ENCODE measurements at regions not wholly inside any gene's neighbourhood (a gene's known extent, or its start where the extent isn't known, plus 50 kb on each side); places are given as distances from the start of the nearest gene placed in this dataset.

DNA sequence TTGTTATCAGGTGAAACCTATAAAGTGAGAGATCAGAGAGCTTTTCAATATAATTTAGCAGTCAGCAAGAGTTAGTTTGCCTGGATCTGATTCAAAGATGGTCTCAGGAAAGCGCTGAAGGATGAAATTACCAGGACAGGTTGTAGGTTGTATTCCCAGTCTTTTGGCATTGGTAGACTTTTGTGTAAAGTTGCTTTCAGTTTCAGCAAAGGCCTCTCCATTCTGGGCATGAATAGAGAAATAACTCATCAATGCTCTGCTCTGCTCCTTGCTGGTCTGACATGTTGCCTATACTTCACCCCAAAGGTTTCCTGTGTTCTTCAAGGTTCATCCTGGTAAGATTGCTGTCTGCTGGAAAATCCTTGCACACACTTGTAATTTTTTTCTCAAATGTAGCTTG is 714.8 kb downstream of the EPM2A start:
- Histone ChIP-seq H3K27ac (no peak overlapping the region), H3K4me1 (peaks cover 10% of the 10 kb centered on the region), H3K36me3 (replicated peaks in 1 of 2; ENCODE audit: insufficient read depth in 1 of 2, low read depth in 2 of 2) (no peaks in the 10 kb centered on the region), H3K4me3 (no peak overlapping the region), H3K27me3 (no peaks in the 10 kb centered on the region), H3K9me3 (peaks cover 0 to 4% (median 0%) of the 10 kb centered on the region in 3 donors)
- no peak for TF ChIP-seq POLR2A (IDR thresholded peaks at IDR 0.05)
- TF ChIP-seq, protein P1, sequence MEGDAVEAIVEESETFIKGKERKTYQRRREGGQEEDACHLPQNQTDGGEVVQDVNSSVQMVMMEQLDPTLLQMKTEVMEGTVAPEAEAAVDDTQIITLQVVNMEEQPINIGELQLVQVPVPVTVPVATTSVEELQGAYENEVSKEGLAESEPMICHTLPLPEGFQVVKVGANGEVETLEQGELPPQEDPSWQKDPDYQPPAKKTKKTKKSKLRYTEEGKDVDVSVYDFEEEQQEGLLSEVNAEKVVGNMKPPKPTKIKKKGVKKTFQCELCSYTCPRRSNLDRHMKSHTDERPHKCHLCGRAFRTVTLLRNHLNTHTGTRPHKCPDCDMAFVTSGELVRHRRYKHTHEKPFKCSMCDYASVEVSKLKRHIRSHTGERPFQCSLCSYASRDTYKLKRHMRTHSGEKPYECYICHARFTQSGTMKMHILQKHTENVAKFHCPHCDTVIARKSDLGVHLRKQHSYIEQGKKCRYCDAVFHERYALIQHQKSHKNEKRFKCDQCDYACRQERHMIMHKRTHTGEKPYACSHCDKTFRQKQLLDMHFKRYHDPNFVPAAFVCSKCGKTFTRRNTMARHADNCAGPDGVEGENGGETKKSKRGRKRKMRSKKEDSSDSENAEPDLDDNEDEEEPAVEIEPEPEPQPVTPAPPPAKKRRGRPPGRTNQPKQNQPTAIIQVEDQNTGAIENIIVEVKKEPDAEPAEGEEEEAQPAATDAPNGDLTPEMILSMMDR (IDR thresholded peaks at IDR 0.05) = no peak
- intact Hi-C loops (cut with DNase I) = no loop called here
- DNase-seq (no peak), ATAC-seq (no peak)
- 92 to 100% methylated on average over 1 of the region's 1 CpG for WGBS, 2 donors

DNA sequence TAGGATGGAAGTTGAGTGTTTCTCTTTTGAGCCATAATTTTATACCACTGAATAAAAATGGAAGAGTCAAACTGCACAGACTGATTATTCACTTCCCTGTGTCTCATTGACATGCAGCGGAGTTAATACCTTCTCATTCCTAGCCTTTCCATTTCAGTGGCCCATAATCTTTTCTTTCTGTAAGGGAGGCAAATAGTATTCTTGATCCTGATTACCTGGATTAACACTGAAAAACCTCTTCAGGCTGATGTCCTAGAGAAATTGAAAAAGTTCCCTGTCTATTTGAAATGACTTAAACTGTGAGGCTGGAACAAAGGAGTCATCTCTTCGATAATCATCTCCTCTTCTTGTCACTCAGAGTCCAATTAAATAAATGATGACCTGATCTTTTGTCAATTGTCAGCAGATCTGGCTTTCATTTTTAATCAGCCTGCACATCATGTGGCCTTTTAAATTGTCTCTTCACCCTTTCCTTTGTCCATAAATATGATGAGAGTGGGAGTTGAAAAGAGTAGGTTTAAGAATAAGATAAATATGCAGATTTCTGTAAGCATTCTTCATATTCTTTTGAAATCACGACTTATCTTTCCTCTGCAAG is 713.0 kb downstream of the EPM2A start:
- TF ChIP-seq, protein P1 (IDR thresholded peaks at IDR 0.05) = no peak
- no peak for TF ChIP-seq POLR2A (IDR thresholded peaks at IDR 0.05)
- DNase-seq (no peak), ATAC-seq (no peak)
- H3K4me1 ChIP-seq = peaks cover 16% of the 10 kb centered on the region
- H3K4me3 ChIP-seq = no peak overlapping the region
- intact Hi-C loops (cut with DNase I) = no loop called here
- no peaks in the 10 kb centered on the region for H3K36me3 ChIP-seq (replicated peaks in 1 of 2; ENCODE audit: insufficient read depth in 1 of 2, low read depth in 2 of 2)
- no peak overlapping the region for H3K27ac ChIP-seq
- H3K27me3 ChIP-seq = no peaks in the 10 kb centered on the region
- H3K9me3 ChIP-seq = peaks cover 0 to 4% (median 0%) of the 10 kb centered on the region in 3 donors
- WGBS, 2 donors = 68 to 72% methylated on average over 3 of the region's 3 CpGs

DNA sequence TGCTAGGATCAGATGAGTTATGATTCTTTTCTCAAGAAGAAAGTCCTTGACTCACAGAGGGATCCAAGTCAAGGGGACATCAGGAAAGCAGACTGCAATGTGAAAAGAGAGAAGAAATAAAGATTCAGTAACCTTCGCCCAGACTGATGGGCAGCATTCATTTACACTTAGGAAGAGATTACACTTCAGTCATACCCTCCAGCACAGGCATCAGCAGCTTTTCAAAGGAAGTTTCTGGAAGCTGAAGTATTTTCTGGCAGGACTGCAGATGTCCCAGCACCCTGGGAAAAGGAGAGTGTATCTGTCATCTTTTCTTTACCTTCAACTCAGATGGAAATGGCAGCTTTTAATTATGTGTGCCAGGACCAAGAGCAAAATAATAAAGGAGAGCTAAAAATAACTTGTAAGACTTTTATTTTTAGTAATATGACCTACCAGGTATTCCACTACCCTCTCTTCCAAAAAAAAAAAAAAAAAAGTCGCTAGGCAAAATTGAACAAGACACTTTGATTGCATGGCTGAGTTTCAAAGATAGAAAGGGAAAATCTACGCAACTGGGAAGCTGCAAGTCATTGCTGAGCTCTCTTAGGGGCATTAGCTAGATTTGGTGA is 712.1 kb downstream of the EPM2A start:
- ATAC-seq (no peak), DNase-seq (no peak)
- H3K4me1 ChIP-seq = peaks cover 16% of the 10 kb centered on the region
- no peaks in the 10 kb centered on the region for H3K36me3 ChIP-seq (replicated peaks in 1 of 2; ENCODE audit: insufficient read depth in 1 of 2, low read depth in 2 of 2)
- 69 to 75% methylated on average over 3 of the region's 3 CpGs for WGBS, 2 donors
- H3K4me3 ChIP-seq = no peak overlapping the region
- H3K27me3 ChIP-seq = no peaks in the 10 kb centered on the region
- no peak overlapping the region for H3K27ac ChIP-seq
- intact Hi-C loops (cut with DNase I) = no loop called here
- TF ChIP-seq POLR2A (IDR thresholded peaks at IDR 0.05) = no peak
- TF ChIP-seq, protein P1 (IDR thresholded peaks at IDR 0.05) = no peak
- H3K9me3 ChIP-seq = peaks cover 0 to 4% (median 0%) of the 10 kb centered on the region in 3 donors

DNA sequence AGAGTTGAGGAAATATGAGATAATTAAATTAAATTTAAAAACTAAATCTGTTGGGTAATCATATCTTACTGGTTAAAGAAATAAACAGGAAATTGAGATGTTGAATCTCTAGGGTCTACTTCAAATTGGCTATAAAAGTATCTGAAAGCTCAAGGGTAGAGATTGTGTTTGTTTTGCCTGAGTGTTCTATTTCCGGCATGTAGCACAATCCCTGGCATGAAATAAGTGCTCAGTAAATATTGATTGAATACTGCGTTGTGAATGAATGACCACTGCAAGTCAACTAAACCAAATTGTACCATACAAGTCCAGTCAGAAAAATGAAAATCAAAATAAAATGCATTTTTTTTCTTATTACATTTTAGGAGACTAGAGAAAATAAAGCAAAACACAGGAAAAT is 709.8 kb downstream of the EPM2A start:
- Histone ChIP-seq H3K4me3 (no peak overlapping the region), H3K4me1 (peaks cover 16% of the 10 kb centered on the region), H3K27me3 (no peaks in the 10 kb centered on the region), H3K36me3 (replicated peaks in 1 of 2; ENCODE audit: insufficient read depth in 1 of 2, low read depth in 2 of 2) (no peaks in the 10 kb centered on the region), H3K9me3 (peaks cover 0 to 4% (median 0%) of the 10 kb centered on the region in 3 donors), H3K27ac (no peak overlapping the region)
- ATAC-seq (peak; percentile 48), DNase-seq (no peak)
- TF ChIP-seq, protein P1 (IDR thresholded peaks at IDR 0.05) = no peak
- no peak for TF ChIP-seq POLR2A (IDR thresholded peaks at IDR 0.05)
- intact Hi-C loops (cut with DNase I) = no loop called here
- 5 to 9% methylated on average over 2 of the region's 2 CpGs for WGBS, 2 donors

DNA sequence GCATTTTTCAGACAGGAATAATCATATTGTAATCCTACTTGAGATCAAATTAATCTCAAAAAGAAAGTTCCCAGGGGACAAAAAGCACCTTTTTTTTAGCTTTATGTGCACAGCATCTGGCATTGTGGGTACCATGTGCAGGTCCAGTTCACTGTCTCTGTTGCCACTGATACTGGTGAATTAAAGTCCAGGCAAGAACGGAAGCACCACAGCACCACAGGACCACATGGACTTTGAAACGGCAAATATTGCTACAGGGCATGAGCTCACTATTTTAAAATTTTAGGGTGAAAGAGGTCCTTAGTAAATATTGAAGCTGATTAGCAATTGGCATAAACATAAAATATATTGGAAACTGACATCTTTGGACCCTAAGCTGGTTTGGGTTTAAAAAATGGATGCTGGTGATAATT is 709.0 kb downstream of the EPM2A start:
- intact Hi-C loops (cut with DNase I) = no loop called here
- 34 to 41% methylated on average over 2 of the region's 2 CpGs for WGBS, 2 donors
- peak in 3 of 4 donors; percentile 15 to 41 (median 27) for DNase-seq

More for the DNA sequence above, 709.0 kb downstream of the EPM2A start:
- no peaks in the 10 kb centered on the region for H3K36me3 ChIP-seq (replicated peaks in 1 of 2; ENCODE audit: insufficient read depth in 1 of 2, low read depth in 2 of 2)
- no peak for TF ChIP-seq POLR2A (IDR thresholded peaks at IDR 0.05)
- TF ChIP-seq, protein P1 (IDR thresholded peaks at IDR 0.05) = no peak
- ATAC-seq = peak; percentile 18
- H3K4me3 ChIP-seq = no peak overlapping the region
- no peak overlapping the region for H3K27ac ChIP-seq
- peaks cover 0 to 4% (median 0%) of the 10 kb centered on the region in 3 donors for H3K9me3 ChIP-seq
- H3K4me1 ChIP-seq = peaks cover 16% of the 10 kb centered on the region
- H3K27me3 ChIP-seq = no peaks in the 10 kb centered on the region
